Hepatocyte (in vitro differentiated cells): ENCODE measurements at regions not wholly inside any gene's neighbourhood (a gene's known extent, or its start where the extent isn't known, plus 50 kb on each side); places are given as distances from the start of the nearest gene placed in this dataset.

ENCODE experiments used
- CTCF ChIP-seq: fragments of 200-600 bp; sonication (generic); IDR thresholded peaks from 2 replicates; pipeline ENCODE4 v1.5.1; 2016; ENCODE audit warnings: antibody characterized with exemption, mild to moderate bottlenecking; ENCODE audit not compliant: poor library complexity
- EZH2 ChIP-seq: fragments of 200-600 bp; sonication (generic); IDR thresholded peaks from 2 replicates; pipeline ENCODE4 v1.6.1; 2016; ENCODE audit warnings: antibody characterized with exemption, mild to moderate bottlenecking, borderline replicate concordance

- TF ChIP-seq CTCF (no peak), EZH2 (no peak)
Observed at GRCh38 chr22:26942637-26942957, 285.2 kb downstream of the MIAT start.
